LNCaP clone FGC (cell line): ENCODE measurements at regions not wholly inside any gene's neighbourhood (a gene's known extent, or its start where the extent isn't known, plus 50 kb on each side); places are given as distances from the start of the nearest gene placed in this dataset.

Experiments
- DNase-seq: peaks from one replicate; pipeline ENCODE4 v3.0.0-alpha.2; 2011; ENCODE audit warnings: low read depth
- H3K4me3 ChIP-seq: 2 replicates; pipeline ENCODE4 v1.5.1; 2011; ENCODE audit warnings: mild to moderate bottlenecking, low read depth, low read length, control low read depth
- CTCF ChIP-seq: IDR thresholded peaks from 2 replicates; pipeline ENCODE4 v1.5.1; 2012; ENCODE audit warnings: mild to moderate bottlenecking; ENCODE audit not compliant: control insufficient read depth, insufficient read depth; ENCODE audit errors: extremely low read depth

- no peak for TF ChIP-seq CTCF
- H3K4me3 ChIP-seq = no peak overlapping the region
- DNase-seq = no peak
Measured at GRCh38 chr17:45676695-45677094, 107.4 kb upstream of the CRHR1 start.

- DNase-seq = no peak
- TF ChIP-seq CTCF = no peak
- no peak overlapping the region for H3K4me3 ChIP-seq
Measured at GRCh38 chr17:45677770-45678169, 106.3 kb upstream of the CRHR1 start.

- no peak for TF ChIP-seq CTCF
- DNase-seq = no peak
- no peak overlapping the region for H3K4me3 ChIP-seq
Measured at GRCh38 chr17:45679426-45679825, 104.7 kb upstream of the CRHR1 start.

- no peak for DNase-seq
- H3K4me3 ChIP-seq = no peak overlapping the region
- TF ChIP-seq CTCF = no peak
Measured at GRCh38 chr17:45680360-45680759, 103.8 kb upstream of the CRHR1 start.

- no peak for DNase-seq
- TF ChIP-seq CTCF = no peak
- H3K4me3 ChIP-seq = no peak overlapping the region
Measured at GRCh38 chr17:45681706-45682105, 102.4 kb upstream of the CRHR1 start.

- no peak for DNase-seq
- no peak overlapping the region for H3K4me3 ChIP-seq
- no peak for TF ChIP-seq CTCF
Measured at GRCh38 chr17:45686250-45686649, 97.9 kb upstream of the CRHR1 start.

- H3K4me3 ChIP-seq = no peak overlapping the region
- DNase-seq = no peak
- TF ChIP-seq CTCF = no peak
Measured at GRCh38 chr17:45687594-45687993, 96.5 kb upstream of the CRHR1 start.
